ENCODE measurements at regions not wholly inside any gene's neighbourhood (a gene's known extent, or its start where the extent isn't known, plus 50 kb on each side); places are given as distances from the start of the nearest gene placed in this dataset.

- TF ChIP-seq POLR2AphosphoS5 (IDR thresholded peaks at IDR 0.05; ENCODE audit: low read depth, low read length) (no peak), TAF1 (IDR thresholded peaks at IDR 0.05; ENCODE audit: borderline replicate concordance, low read depth, low read length) (no peak), POLR2A (IDR thresholded peaks at IDR 0.05; ENCODE audit: low read depth, low read length) (no peak)
Measured at GRCh38 chr3:106809623-106810299, 567.5 kb upstream of the CCDC54 start.

Data from GM12892 (cell line).